NCI-H1092 (cell line): ENCODE measurements at regions not wholly inside any gene's neighbourhood (a gene's known extent, or its start where the extent isn't known, plus 50 kb on each side); places are given as distances from the start of the nearest gene placed in this dataset.

Experiments
- DNase-seq: peaks from one replicate; lab custom pipeline; 2025; lab: John Stamatoyannopoulos, UW

DNA sequence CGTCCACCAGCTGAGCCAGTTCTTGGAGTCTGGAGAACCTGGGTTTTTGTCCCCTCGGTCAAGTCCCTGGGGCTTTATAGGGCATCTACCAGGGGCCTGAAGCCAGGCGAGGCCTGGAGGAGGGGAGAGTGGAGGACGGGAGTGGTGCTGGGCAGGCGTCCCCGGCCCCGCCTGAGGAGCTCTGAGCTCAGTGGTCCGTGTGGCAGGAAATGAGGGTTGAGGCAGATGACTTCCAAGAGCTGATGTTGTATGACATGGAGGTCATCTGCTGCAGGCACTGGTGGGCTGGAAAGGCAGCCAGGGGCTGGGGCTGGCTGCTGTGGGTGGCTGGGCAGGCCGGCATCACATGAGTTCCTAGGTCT is 118.5 kb upstream of the HS6ST1 start:
- DNase-seq, result no peak

GRCh38 chr2:128438091-128438490 is 119.4 kb upstream of the HS6ST1 start:
- DNase-seq, result no peak

DNA sequence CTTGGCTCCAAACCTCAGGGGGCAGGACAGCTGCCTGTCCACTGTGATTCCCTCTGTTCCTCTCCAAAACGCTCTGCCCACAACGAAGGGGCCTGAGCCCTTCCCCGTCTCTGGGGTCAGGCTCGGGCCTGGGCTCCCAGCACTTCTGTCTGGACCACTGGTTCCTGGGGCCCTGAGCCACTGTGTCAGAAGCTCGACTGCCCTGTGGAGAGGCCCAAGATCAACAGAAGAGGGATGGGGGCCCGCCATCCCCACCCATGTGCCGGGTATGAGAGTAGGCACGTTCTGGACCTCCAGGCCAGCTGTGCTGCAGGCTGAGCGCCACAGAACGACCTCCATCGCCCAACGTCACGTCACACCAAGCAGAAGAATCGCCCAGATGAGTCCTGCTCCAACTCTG is 119.9 kb upstream of the HS6ST1 start:
- DNase-seq, result no peak

DNA sequence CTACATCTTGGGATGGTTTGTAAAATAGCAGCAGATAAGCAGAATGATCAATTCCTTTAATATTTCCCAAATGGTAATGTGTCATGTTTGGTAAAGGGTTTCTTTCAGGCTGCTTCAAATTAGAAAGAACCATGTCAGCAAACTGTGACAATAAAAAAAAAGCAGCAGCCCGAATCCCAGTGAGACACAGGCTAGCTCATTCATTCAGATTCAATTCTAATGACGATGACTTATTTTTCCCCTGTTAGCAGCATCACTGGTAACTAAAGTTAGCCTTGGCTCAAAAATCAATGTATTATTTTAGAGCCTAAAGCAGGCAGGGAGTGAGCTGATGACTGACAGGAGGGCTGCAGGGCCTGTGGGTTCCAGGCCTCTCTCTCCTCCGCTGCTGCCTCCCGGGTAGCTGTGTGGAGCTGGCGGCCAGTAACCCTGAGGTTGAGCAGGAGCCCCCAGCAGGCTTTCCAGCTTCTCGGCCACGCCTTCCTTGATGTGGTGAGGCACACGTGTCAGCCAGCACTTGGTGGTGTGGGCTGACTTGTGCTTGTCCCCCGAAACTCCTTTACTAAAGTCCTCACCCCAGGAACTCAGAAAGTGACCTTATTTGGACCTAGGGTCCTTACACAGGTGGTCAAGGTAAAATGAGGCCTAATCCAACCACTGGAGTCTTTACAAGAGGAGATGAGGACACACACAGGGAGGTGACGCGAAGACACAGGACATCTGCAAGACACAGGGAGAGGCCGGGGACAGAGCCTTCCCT is 120.5 kb upstream of the HS6ST1 start:
- no peak for DNase-seq

DNA sequence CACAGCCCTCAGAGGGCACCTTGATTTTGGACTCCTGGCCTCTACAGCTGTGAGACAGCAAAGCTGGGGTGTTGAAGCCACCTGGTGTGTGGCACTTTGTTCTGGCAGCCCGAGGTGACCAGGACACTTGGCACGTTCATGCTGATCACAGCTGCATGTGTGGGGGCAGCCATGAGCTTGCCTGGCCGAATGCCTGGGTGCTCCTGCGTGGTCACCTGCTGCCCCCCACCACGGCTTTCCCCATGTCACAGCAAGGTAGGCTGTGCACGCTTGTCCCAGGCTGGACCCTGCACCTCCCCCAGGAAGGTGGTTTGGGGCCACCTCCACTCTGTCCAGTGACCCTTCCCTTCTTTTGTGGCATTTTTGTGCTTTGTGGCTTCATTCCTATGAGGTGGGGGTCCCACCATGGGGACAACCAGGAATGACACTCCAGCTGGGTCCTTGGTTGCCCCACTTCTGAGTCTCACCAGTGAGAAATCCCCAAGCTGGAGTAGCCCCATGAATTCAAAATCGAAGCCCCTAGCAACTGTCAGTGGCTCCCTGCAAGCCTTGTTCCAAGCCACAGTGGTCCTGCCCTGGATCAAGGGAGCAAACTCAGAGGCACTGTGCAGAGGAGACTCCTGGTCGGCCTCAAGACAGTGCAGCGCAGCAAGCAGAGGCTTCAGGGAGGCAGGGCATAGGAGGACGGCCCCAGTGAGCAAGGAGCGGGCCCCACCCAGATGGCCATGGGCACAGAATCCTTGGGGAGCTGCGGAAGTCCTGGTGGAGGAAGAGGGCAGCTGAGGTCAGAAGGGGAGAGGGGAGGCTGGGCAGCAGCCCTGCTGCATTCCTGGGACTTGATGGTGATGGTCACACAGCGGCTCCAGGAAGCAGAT is 121.4 kb upstream of the HS6ST1 start:
- DNase-seq, result no peak

- DNase-seq, result no peak
These were observed 122.1 kb upstream of the HS6ST1 start for GRCh38 chr2:128440666-128441340.

- no peak for DNase-seq
These were observed 122.8 kb upstream of the HS6ST1 start for GRCh38 chr2:128441341-128442052.

DNA sequence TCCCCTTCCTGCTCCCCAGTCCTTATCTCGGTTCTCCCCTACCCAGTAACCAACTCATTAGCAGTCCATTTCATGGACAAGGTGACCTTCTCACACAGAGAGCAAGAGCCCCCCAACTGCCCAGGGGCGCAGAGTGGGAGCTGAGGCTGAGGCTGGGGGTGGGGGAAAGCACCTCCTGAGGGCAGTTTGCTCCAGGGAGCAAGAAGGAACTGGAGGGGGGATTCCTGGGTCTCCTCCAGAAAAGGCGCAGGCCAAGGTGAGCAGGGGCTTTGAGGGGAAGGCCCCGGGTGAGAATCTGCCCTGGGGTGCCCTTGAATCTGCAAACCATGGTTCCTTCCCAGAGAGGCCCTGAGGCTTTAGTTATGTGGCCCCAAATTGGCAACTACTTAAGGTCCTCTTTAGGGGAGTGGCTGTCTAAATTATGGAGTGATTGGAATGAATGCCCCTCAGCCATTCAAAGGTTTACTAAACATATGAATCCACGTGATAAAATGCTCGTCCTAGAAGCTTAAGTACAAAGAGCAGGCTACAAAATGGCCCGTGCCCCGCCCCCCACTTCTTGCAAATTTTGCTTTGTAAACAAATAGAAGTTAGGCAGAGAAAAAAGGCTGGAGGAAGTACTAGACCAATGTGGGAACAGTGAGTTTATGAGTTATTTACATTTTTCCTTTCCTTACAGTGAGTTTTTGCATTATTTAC is 123.5 kb upstream of the HS6ST1 start:
- no peak for DNase-seq

GRCh38 chr2:128442891-128443302 is 124.2 kb upstream of the HS6ST1 start:
- DNase-seq, result no peak

GRCh38 chr2:128444121-128444771 is 125.6 kb upstream of the HS6ST1 start:
- no peak for DNase-seq

- no peak for DNase-seq
These were observed 126.3 kb upstream of the HS6ST1 start for GRCh38 chr2:128444816-128445522.

DNA sequence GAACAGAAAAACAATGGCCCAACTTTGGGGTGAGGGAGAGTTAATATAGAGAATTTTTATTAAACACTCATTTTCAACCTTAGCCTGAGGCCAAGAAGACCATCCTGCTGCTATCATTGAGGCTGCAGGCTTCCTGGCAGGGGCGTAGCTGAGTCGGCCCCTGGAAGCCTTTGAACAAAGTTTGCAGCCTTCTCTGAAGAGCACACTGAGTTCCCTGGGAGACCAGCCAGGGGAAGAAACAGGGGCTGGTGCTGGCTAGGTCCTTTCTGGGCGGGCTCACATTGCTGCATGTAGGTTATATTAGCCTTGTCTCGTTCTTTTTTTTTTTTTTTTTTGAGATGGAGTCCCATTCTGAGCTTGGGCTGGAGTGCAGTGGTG is 126.8 kb upstream of the HS6ST1 start:
- DNase-seq, result no peak

GRCh38 chr2:128446049-128446873 is 127.6 kb upstream of the HS6ST1 start:
- no peak for DNase-seq

GRCh38 chr2:128446874-128447537 is 128.3 kb upstream of the HS6ST1 start:
- DNase-seq, result no peak

DNA sequence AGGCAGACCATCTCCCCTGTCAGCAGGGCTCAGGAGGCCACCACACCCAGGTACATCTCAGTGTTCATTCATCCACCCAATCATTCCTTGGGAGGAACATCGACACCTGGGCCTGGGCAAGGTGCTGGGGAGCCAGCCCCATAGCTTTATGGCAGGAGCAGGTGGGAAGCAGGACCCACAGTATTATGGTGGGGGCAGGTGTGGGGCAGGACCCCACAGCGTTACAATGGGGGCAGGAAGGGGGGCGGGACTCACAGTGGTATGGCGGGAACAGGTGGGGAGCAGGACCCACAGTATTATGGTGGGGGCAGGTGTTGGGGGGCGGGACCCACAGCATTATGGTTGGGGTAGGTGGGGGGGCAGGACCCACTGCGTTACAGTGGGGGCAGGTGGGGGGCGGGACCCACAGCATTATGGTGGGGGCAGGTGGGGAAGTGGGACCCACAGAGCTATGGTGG is 128.9 kb upstream of the HS6ST1 start:
- no peak for DNase-seq

- no peak for DNase-seq
These were observed 129.9 kb upstream of the HS6ST1 start for GRCh38 chr2:128448331-128449225.

- DNase-seq, result no peak
These were observed 130.8 kb upstream of the HS6ST1 start for GRCh38 chr2:128449226-128450061.
